Stimulated activated CD4-positive, alpha-beta T cell treated with anti-CD3 and anti-CD28 coated beads, Interleukin-15, amount 100 ng/mL, for 24 hours (primary cell): ENCODE measurements at regions not wholly inside any gene's neighbourhood (a gene's known extent, or its start where the extent isn't known, plus 50 kb on each side); places are given as distances from the start of the nearest gene placed in this dataset.
"Not testable (repeated sequence)": the region's sequence is repeated elsewhere in the genome, so short reads cannot be mapped to it uniquely, and the experiment has no call there.

ENCODE experiments used
- DNase-seq: peaks from one replicate; pipeline ENCODE4 v3.0.0-alpha.2; 2020

GRCh38 chr9:41606961-41607547 is 417.9 kb upstream of the ZNG1F start:
- DNase-seq = not testable (repeated sequence)

GRCh38 chr9:41565572-41565971 is 376.5 kb upstream of the ZNG1F start:
- not testable (repeated sequence) for DNase-seq
